GM12878 (cell line): ENCODE measurements at regions not wholly inside any gene's neighbourhood (a gene's known extent, or its start where the extent isn't known, plus 50 kb on each side); places are given as distances from the start of the nearest gene placed in this dataset.

ENCODE experiments used
- ATAC-seq: fragments of 200-7000 bp; cut with Tn5 transposase; 3 replicates; pipeline ENCODE4 v1.9.1; 2020; ENCODE audit warnings: mild to moderate bottlenecking, moderate library complexity
- BruUV-seq: library from RNA; stranded (reverse); fragments of 400-500 nt; replicated peaks from 2 replicates; lab custom pipeline; 2021; lab: Mats Ljungman, UMichigan
- CTCF ChIA-PET: fragments of 300-600 bp; sonication (Branson Sonifier 250); formaldehyde crosslinking; extraction: SDS; loops from one replicate; lab custom pipeline; 2021; ENCODE audit warnings: inconsistent platforms; lab: Yijun Ruan, JAX
- POLR2A ChIA-PET: fragments of 350-600 bp; formaldehyde crosslinking; extraction: SDS; loops from one replicate; lab custom pipeline; 2021; ENCODE audit warnings: inconsistent platforms; lab: Charles Lee
- RAD21 ChIA-PET: fragments of 300-600 bp; sonication (Branson Sonifier 250); formaldehyde crosslinking; loops from one replicate; lab custom pipeline; 2023; ENCODE audit warnings: antibody characterized with exemption; ENCODE audit not compliant: unreplicated experiment; lab: Charles Lee
- SMC1A ChIA-PET: fragments of 300-600 bp; sonication (Branson Sonifier 250); formaldehyde crosslinking; loops from one replicate; lab custom pipeline; 2023; ENCODE audit not compliant: unreplicated experiment, uncharacterized antibody; lab: Charles Lee
- DNase-seq: peaks from one replicate; pipeline ENCODE4 v3.0.0-alpha.2; 2011; ENCODE audit warnings: low read depth, low spot score
- FAIRE-seq: peaks from 3 replicates; lab custom pipeline; 2011; peaks lifted over from hg19 to GRCh38; lab: Jason Lieb, UNC
- H2AFZ ChIP-seq: 2 replicates; pipeline ENCODE4 v1.6.0; 2011; ENCODE audit warnings: low read depth, low read length, control low read depth; ENCODE audit not compliant: control insufficient read depth
- H3K27ac ChIP-seq: 2 replicates; pipeline ENCODE4 v1.5.1; 2011; ENCODE audit warnings: control low read depth; ENCODE audit not compliant: control insufficient read depth, insufficient read depth
- H3K27me3 ChIP-seq, 2 experiments: replicated peaks in 1 of 2; 2 replicates each; pipeline versions ENCODE4 v1.6.0 to v1.6.1; 2011; ENCODE audit warnings: low read length in 1 of 2; ENCODE audit not compliant: control insufficient read depth in 2 of 2, insufficient read depth in 2 of 2
- H3K36me3 ChIP-seq, 2 experiments: 2 replicates each; pipeline ENCODE4 v1.5.1; 2011; ENCODE audit warnings: low read length in 1 of 2; ENCODE audit not compliant: control insufficient read depth in 2 of 2, insufficient read depth in 2 of 2
- H3K4me1 ChIP-seq: 2 replicates; pipeline ENCODE4 v1.6.1; 2011; ENCODE audit warnings: mild to moderate bottlenecking, low read length, moderate library complexity, mixed read lengths; ENCODE audit not compliant: control insufficient read depth, insufficient read depth
- H3K4me2 ChIP-seq: 2 replicates; pipeline ENCODE4 v1.6.0; 2011; ENCODE audit warnings: control low read depth; ENCODE audit not compliant: control insufficient read depth, insufficient read depth
- H3K4me3 ChIP-seq: fragments of 200-600 bp; sonication (generic); 2 replicates; pipeline ENCODE4 v1.5.1; 2016
- H3K79me2 ChIP-seq: 2 replicates; pipeline ENCODE4 v1.6.0; 2011; ENCODE audit warnings: low read length; ENCODE audit not compliant: control insufficient read depth, insufficient read depth
- H3K9ac ChIP-seq: 2 replicates; pipeline ENCODE4 v1.8.0; 2011; ENCODE audit warnings: low read length, control low read depth, mixed read lengths; ENCODE audit not compliant: control insufficient read depth, insufficient read depth
- H3K9me3 ChIP-seq: replicated peaks from 3 replicates; pipeline ENCODE4 v1.5.1; 2011; ENCODE audit warnings: mild to moderate bottlenecking, low read length; ENCODE audit not compliant: control insufficient read depth, insufficient read depth
- H4K20me1 ChIP-seq: 2 replicates; pipeline ENCODE4 v1.6.0; 2011; ENCODE audit not compliant: control insufficient read depth, insufficient read depth
- HDAC6 ChIP-seq: fragments of 200-600 bp; sonication (generic); IDR thresholded peaks from one replicate; pipeline ENCODE4 v1.8.0; 2017; ENCODE audit warnings: antibody characterized with exemption; ENCODE audit not compliant: unreplicated experiment
- NR2C1 ChIP-seq: fragments of 450-650 bp; IDR thresholded peaks from 2 replicates; pipeline ENCODE4 v1.6.1; 2017; ENCODE audit warnings: antibody characterized with exemption, mild to moderate bottlenecking, moderate library complexity
- SP1 ChIP-seq: IDR thresholded peaks from one replicate; pipeline ENCODE4 v1.6.1; 2011; ENCODE audit warnings: low read depth, low read length
- WGBS: methylation state at CpG from one replicate; pipeline ENCODE4 v1.1.6; 2016; ENCODE audit warnings: low lambda C conversion rate; ENCODE audit not compliant: insufficient replicate concordance, insufficient coverage; ENCODE audit errors: missing lambda C conversion rate; 5-methylcytosine and 5-hydroxymethylcytosine counted together
- in situ Hi-C: fragments of 300-500 bp; cut with MboI; formaldehyde crosslinking; loops from 9 replicates; pipeline ENCODE4 v1.14.3; 2018; ENCODE audit warnings: mixed read lengths
- intact Hi-C: fragments of 100-400 bp; cut with micrococcal nuclease; formaldehyde crosslinking; loops from one replicate; pipeline ENCODE4 v1.14.2; 2022; ENCODE audit not compliant: unreplicated experiment
- TF ChIP-seq, protein P1 (sequence below): IDR thresholded peaks from 2 replicates; pipeline ENCODE4 v1.6.1; 2011; ENCODE audit warnings: borderline replicate concordance, low read depth, mild to moderate bottlenecking, moderate library complexity, mixed read lengths, low read length; ENCODE audit not compliant: insufficient read depth; ENCODE audit errors: extremely low read length
- TF ChIP-seq, protein P2 (sequence below): fragments of 450-650 bp; IDR thresholded peaks from 2 replicates; pipeline ENCODE4 v1.6.1; 2017; ENCODE audit warnings: borderline replicate concordance
- TF ChIP-seq, protein P3 (sequence below): fragments of 150-350 bp; IDR thresholded peaks from 2 replicates; pipeline ENCODE4 v1.6.1; 2014; ENCODE audit warnings: mild to moderate bottlenecking, low read depth, low read length

DNA sequence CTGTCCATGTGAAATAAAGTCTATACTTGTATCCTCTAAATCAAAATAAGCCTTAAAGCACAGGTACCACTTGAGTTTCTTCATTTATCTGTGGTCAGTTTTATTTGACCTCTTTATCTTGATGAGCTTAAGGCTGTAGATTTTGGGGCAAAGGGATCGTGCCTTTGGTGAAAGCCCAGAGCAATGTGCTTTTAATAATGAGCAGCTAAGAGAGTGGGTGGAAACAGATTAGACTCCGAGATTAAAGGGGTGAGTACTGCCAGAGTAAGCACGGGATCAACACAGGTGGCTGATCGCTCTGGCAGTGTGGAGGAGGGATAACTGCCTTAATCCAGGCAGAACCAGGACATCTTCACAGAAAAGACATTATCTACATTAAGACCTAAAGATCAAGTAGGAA lies 280.4 kb downstream of the TDRD15 start:
- SMC1A ChIA-PET: interaction anchor here (0.7 kb wide), 1 partner anchor 18 kb away, joined by 3 read pairs; no protein-coding TSS in a partner anchor
- no peaks in the 10 kb centered on the region for H3K4me1 ChIP-seq
- no peaks in the 10 kb centered on the region; a peak in 1 of 4 replicates for H3K27me3 ChIP-seq
- H3K9ac ChIP-seq: no peak overlapping the region
- intact Hi-C loops: no loop called here
- DNase-seq: no peak
- no peaks in the 10 kb centered on the region for H3K79me2 ChIP-seq
- CTCF ChIA-PET: interaction anchor here (0.9 to 1.5 kb wide), 4 partner anchors 9 to 26 kb away, joined by 3 to 6 read pairs (median 4); no protein-coding TSS in a partner anchor
- ATAC-seq: no peak
- H3K4me3 ChIP-seq: no peak overlapping the region
- H4K20me1 ChIP-seq: no peaks in the 10 kb centered on the region
- in situ Hi-C loops: no loop called here
- POLR2A ChIA-PET: no interaction called here
- RAD21 ChIA-PET: no interaction called here
- no TSS peak for BruUV-seq
- no peaks in the 10 kb centered on the region for H3K9me3 ChIP-seq
- no peak overlapping the region for H3K27ac ChIP-seq
- H3K36me3 ChIP-seq: no peaks in the 10 kb centered on the region
- TF ChIP-seq, protein P1, sequence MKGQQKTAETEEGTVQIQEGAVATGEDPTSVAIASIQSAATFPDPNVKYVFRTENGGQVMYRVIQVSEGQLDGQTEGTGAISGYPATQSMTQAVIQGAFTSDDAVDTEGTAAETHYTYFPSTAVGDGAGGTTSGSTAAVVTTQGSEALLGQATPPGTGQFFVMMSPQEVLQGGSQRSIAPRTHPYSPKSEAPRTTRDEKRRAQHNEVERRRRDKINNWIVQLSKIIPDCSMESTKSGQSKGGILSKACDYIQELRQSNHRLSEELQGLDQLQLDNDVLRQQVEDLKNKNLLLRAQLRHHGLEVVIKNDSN: no peak
- TF ChIP-seq SP1 (no peak), HDAC6 (no peak), NR2C1 (no peak)
- TF ChIP-seq, protein P2, sequence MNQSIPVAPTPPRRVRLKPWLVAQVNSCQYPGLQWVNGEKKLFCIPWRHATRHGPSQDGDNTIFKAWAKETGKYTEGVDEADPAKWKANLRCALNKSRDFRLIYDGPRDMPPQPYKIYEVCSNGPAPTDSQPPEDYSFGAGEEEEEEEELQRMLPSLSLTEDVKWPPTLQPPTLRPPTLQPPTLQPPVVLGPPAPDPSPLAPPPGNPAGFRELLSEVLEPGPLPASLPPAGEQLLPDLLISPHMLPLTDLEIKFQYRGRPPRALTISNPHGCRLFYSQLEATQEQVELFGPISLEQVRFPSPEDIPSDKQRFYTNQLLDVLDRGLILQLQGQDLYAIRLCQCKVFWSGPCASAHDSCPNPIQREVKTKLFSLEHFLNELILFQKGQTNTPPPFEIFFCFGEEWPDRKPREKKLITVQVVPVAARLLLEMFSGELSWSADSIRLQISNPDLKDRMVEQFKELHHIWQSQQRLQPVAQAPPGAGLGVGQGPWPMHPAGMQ: no peak
- TF ChIP-seq, protein P3, sequence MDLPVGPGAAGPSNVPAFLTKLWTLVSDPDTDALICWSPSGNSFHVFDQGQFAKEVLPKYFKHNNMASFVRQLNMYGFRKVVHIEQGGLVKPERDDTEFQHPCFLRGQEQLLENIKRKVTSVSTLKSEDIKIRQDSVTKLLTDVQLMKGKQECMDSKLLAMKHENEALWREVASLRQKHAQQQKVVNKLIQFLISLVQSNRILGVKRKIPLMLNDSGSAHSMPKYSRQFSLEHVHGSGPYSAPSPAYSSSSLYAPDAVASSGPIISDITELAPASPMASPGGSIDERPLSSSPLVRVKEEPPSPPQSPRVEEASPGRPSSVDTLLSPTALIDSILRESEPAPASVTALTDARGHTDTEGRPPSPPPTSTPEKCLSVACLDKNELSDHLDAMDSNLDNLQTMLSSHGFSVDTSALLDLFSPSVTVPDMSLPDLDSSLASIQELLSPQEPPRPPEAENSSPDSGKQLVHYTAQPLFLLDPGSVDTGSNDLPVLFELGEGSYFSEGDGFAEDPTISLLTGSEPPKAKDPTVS: no peak
- 12% methylated on average over 4 of the region's 4 CpGs for WGBS
- no peak for FAIRE-seq
- H2AFZ ChIP-seq: no peak overlapping the region
- no peak overlapping the region for H3K4me2 ChIP-seq
